ENCODE measurements at regions not wholly inside any gene's neighbourhood (a gene's known extent, or its start where the extent isn't known, plus 50 kb on each side); places are given as distances from the start of the nearest gene placed in this dataset.
"Not testable (repeated sequence)": the region's sequence is repeated elsewhere in the genome, so short reads cannot be mapped to it uniquely, and the experiment has no call there.

- Mint-ChIP-seq H3K27me3 (ENCODE audit: unreplicated experiment) (peaks cover 30% of the 10 kb centered on the region), H3K27ac (ENCODE audit: unreplicated experiment) (no peak overlapping the region), H3K4me1 (ENCODE audit: low read depth, unreplicated experiment) (no peaks in the 10 kb centered on the region), H3K9me3 (ENCODE audit: low read depth, unreplicated experiment) (no peaks in the 10 kb centered on the region), H3K36me3 (ENCODE audit: insufficient read depth, unreplicated experiment) (no peaks in the 10 kb centered on the region), H3K4me3 (ENCODE audit: low read depth, unreplicated experiment) (no peak overlapping the region)
- no TSS peak for BruUV-seq (replicated peaks)
- CTCF ChIA-PET, result no interaction called here
- intact Hi-C loops (cut with micrococcal nuclease; ENCODE audit: unreplicated experiment), result loop anchor here (10.0 kb wide), 1 partner anchor 174 kb away; no protein-coding TSS in a partner anchor
- TF ChIP-seq, protein P1, sequence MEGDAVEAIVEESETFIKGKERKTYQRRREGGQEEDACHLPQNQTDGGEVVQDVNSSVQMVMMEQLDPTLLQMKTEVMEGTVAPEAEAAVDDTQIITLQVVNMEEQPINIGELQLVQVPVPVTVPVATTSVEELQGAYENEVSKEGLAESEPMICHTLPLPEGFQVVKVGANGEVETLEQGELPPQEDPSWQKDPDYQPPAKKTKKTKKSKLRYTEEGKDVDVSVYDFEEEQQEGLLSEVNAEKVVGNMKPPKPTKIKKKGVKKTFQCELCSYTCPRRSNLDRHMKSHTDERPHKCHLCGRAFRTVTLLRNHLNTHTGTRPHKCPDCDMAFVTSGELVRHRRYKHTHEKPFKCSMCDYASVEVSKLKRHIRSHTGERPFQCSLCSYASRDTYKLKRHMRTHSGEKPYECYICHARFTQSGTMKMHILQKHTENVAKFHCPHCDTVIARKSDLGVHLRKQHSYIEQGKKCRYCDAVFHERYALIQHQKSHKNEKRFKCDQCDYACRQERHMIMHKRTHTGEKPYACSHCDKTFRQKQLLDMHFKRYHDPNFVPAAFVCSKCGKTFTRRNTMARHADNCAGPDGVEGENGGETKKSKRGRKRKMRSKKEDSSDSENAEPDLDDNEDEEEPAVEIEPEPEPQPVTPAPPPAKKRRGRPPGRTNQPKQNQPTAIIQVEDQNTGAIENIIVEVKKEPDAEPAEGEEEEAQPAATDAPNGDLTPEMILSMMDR (IDR thresholded peaks at IDR 0.05; ENCODE audit: unreplicated experiment), result no peak
- DNase-seq, result no peak
These were observed 133.5 kb downstream of the PSAT1 start for GRCh38 chr9:78430387-78430786.

- H3K4me3 Mint-ChIP-seq (ENCODE audit: low read depth, unreplicated experiment); H3K4me1 Mint-ChIP-seq (ENCODE audit: low read depth, unreplicated experiment); DNase-seq; H3K9me3 Mint-ChIP-seq (ENCODE audit: low read depth, unreplicated experiment); H3K27ac Mint-ChIP-seq (ENCODE audit: unreplicated experiment); CTCF ChIA-PET; H3K36me3 Mint-ChIP-seq (ENCODE audit: insufficient read depth, unreplicated experiment); BruUV-seq (replicated peaks): not testable (repeated sequence)
- H3K27me3 Mint-ChIP-seq (ENCODE audit: unreplicated experiment), result peaks cover 37% of the 10 kb centered on the region
- intact Hi-C loops (cut with micrococcal nuclease; ENCODE audit: unreplicated experiment), result loop anchor here (10.0 kb wide), 1 partner anchor 174 kb away; no protein-coding TSS in a partner anchor
These were observed 134.1 kb downstream of the PSAT1 start for GRCh38 chr9:78431039-78431438.

DNA sequence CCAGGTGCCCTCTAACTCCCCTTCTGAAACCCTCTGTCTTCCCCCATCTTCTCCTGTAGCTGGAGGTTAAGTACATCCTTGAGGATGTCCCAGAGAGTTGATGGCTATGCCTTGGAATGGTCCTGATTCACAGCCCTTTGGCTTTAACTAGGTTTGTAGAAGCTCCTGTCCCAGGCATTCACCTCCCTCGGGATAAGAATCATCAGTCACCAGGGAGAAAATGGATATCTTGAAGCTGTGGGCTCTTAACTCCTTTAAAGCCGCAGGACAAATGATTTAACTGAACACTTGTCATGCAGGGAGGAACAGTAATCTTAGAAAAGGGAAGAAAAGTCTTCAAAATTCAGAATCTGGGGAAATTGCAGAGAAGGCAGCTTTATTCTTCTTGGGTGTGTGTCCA is 139.9 kb downstream of the PSAT1 start:
- Mint-ChIP-seq H3K4me1 (ENCODE audit: low read depth, unreplicated experiment) (no peaks in the 10 kb centered on the region), H3K4me3 (ENCODE audit: low read depth, unreplicated experiment) (no peak overlapping the region), H3K9me3 (ENCODE audit: low read depth, unreplicated experiment) (no peaks in the 10 kb centered on the region), H3K27me3 (ENCODE audit: unreplicated experiment) (peaks cover 74% of the 10 kb centered on the region), H3K27ac (ENCODE audit: unreplicated experiment) (no peak overlapping the region), H3K36me3 (ENCODE audit: insufficient read depth, unreplicated experiment) (no peaks in the 10 kb centered on the region)
- DNase-seq, result no peak
- TF ChIP-seq, protein P1 (IDR thresholded peaks at IDR 0.05; ENCODE audit: unreplicated experiment), result no peak
- no TSS peak for BruUV-seq (replicated peaks)
- intact Hi-C loops (cut with micrococcal nuclease; ENCODE audit: unreplicated experiment), result loop anchor here (10.0 kb wide), 1 partner anchor 168 kb away; no protein-coding TSS in a partner anchor
- CTCF ChIA-PET, result no interaction called here

DNA sequence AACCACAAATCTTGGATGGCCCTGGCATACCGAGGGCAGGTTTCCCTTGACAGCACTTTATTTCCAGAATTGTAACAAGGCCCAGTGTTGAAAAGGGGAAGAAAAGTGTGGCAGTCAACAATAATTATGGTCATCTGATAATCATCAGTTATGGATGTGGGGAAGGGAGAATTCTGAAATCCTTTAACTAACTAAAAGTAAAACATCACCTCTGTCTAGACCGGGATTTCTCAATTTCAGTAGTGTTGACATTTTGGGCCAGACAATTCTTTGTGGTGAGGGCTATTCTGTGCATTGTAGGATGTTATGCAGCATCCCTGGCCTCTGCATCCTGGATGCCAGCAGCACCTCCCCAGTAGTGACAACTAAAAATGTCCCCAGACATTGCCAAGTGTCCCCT is 140.4 kb downstream of the PSAT1 start:
- CTCF ChIA-PET, result no interaction called here
- Mint-ChIP-seq H3K4me3 (ENCODE audit: low read depth, unreplicated experiment) (no peak overlapping the region), H3K4me1 (ENCODE audit: low read depth, unreplicated experiment) (no peaks in the 10 kb centered on the region), H3K27ac (ENCODE audit: unreplicated experiment) (no peak overlapping the region), H3K27me3 (ENCODE audit: unreplicated experiment) (peaks cover 69% of the 10 kb centered on the region), H3K36me3 (ENCODE audit: insufficient read depth, unreplicated experiment) (no peaks in the 10 kb centered on the region), H3K9me3 (ENCODE audit: low read depth, unreplicated experiment) (no peaks in the 10 kb centered on the region)
- TF ChIP-seq, protein P1 (IDR thresholded peaks at IDR 0.05; ENCODE audit: unreplicated experiment), result no peak
- intact Hi-C loops (cut with micrococcal nuclease; ENCODE audit: unreplicated experiment), result loop anchor here (10.0 kb wide), 1 partner anchor 168 kb away; no protein-coding TSS in a partner anchor
- DNase-seq, result no peak
- BruUV-seq (replicated peaks), result no TSS peak

GRCh38 chr9:78437806-78438205 is 140.9 kb downstream of the PSAT1 start:
- intact Hi-C loops (cut with micrococcal nuclease; ENCODE audit: unreplicated experiment), result loop anchor here (10.0 kb wide), 1 partner anchor 167 kb away; no protein-coding TSS in a partner anchor
- CTCF ChIA-PET, result no interaction called here
- Mint-ChIP-seq H3K4me1 (ENCODE audit: low read depth, unreplicated experiment) (no peaks in the 10 kb centered on the region), H3K36me3 (ENCODE audit: insufficient read depth, unreplicated experiment) (no peaks in the 10 kb centered on the region), H3K4me3 (ENCODE audit: low read depth, unreplicated experiment) (no peak overlapping the region), H3K9me3 (ENCODE audit: low read depth, unreplicated experiment) (no peaks in the 10 kb centered on the region), H3K27ac (ENCODE audit: unreplicated experiment) (no peak overlapping the region), H3K27me3 (ENCODE audit: unreplicated experiment) (peaks cover 64% of the 10 kb centered on the region)
- no peak for DNase-seq
- TF ChIP-seq, protein P1 (IDR thresholded peaks at IDR 0.05; ENCODE audit: unreplicated experiment), result no peak
- no TSS peak for BruUV-seq (replicated peaks)
